Vagina (tissue), 2 donors: ENCODE measurements at regions not wholly inside any gene's neighbourhood (a gene's known extent, or its start where the extent isn't known, plus 50 kb on each side); places are given as distances from the start of the nearest gene placed in this dataset.

Source experiments
- CTCF ChIP-seq, 3 experiments: fragments of 450-650 bp in 2 of 3; fragments of 200-600 bp in 1 of 3; sonication (generic) in 1 of 3; IDR thresholded peaks; one replicate each; pipeline ENCODE4 v1.5.1; 2017 to 2019; ENCODE audit warnings: antibody characterized with exemption in 3 of 3, mild to moderate bottlenecking in 2 of 3, moderate library complexity in 2 of 3
- POLR2A ChIP-seq, 2 donors: fragments of 450-650 bp; IDR thresholded peaks; one replicate each; pipeline ENCODE4 v1.6.1; 2017; ENCODE audit warnings: antibody characterized with exemption in 2 of 2, mild to moderate bottlenecking in 2 of 2, moderate library complexity in 2 of 2
- POLR2AphosphoS5 ChIP-seq, 2 donors: sonication (generic); formaldehyde crosslinking; IDR thresholded peaks; one replicate each; pipeline ENCODE4 v1.9.0; 2017; ENCODE audit warnings: antibody characterized with exemption in 2 of 2, mild to moderate bottlenecking in 2 of 2, low read depth in 1 of 2; ENCODE audit not compliant: insufficient read depth in 1 of 2

GRCh38 chr14:96953087-96953874 lies 156.1 kb downstream of the VRK1 start:
- TF ChIP-seq POLR2A (IDR thresholded peaks at IDR 0.05): no peak
- no peak for TF ChIP-seq POLR2AphosphoS5 (IDR thresholded peaks at IDR 0.05; ENCODE audit: insufficient read depth in 1 of 2, low read depth in 1 of 2)
- no peak for TF ChIP-seq CTCF (IDR thresholded peaks at IDR 0.05)
